ENCODE measurements at regions not wholly inside any gene's neighbourhood (a gene's known extent, or its start where the extent isn't known, plus 50 kb on each side); places are given as distances from the start of the nearest gene placed in this dataset.

GRCh38 chr3:30344288-30344687, 262.1 kb upstream of the TGFBR2 start:
- H3K27ac ChIP-seq: no peak overlapping the region
- no peaks in the 10 kb centered on the region for H3K9me3 Mint-ChIP-seq
- no peak overlapping the region for H3K4me3 Mint-ChIP-seq
- H4K20me1 ChIP-seq (ENCODE audit: low read depth): no peaks in the 10 kb centered on the region
- no peaks in the 10 kb centered on the region for H3K9me3 ChIP-seq (ENCODE audit: low read depth)
- no peak overlapping the region for H3K4me3 ChIP-seq
- no peaks in the 10 kb centered on the region for H3K79me2 ChIP-seq (ENCODE audit: low read depth)
- peaks cover 5% of the 10 kb centered on the region for H3K4me1 Mint-ChIP-seq
- no peak for DNase-seq (ENCODE audit: low spot score)
- H2AFZ ChIP-seq (replicated peaks): no peak overlapping the region
- no peaks in the 10 kb centered on the region for H3K36me3 Mint-ChIP-seq
- no peaks in the 10 kb centered on the region for H3F3A ChIP-seq (ENCODE audit: low read depth)
- H3K27me3 ChIP-seq: no peaks in the 10 kb centered on the region
- peaks cover 8% of the 10 kb centered on the region for H3K4me1 ChIP-seq
- H3K4me2 ChIP-seq: no peak overlapping the region
- TF ChIP-seq EZH2phosphoT487 (IDR thresholded peaks at IDR 0.05): no peak
- no peak for TF ChIP-seq EZH2 (IDR thresholded peaks at IDR 0.05)
- no peak for TF ChIP-seq CTCF (IDR thresholded peaks at IDR 0.05)
- no peak overlapping the region for H3K9ac ChIP-seq
- H3K27me3 Mint-ChIP-seq (ENCODE audit: insufficient read depth, low read depth): no peaks in the 10 kb centered on the region
- no peaks in the 10 kb centered on the region for H3K36me3 ChIP-seq
- H3K27ac Mint-ChIP-seq: no peak overlapping the region

- no peak for DNase-seq (ENCODE audit: low spot score)
- no peak overlapping the region for H3K27ac ChIP-seq
- no peak for TF ChIP-seq EZH2phosphoT487 (IDR thresholded peaks at IDR 0.05)
- TF ChIP-seq EZH2 (IDR thresholded peaks at IDR 0.05): no peak
- no peak for TF ChIP-seq CTCF (IDR thresholded peaks at IDR 0.05)
- no peaks in the 10 kb centered on the region for H3K27me3 Mint-ChIP-seq (ENCODE audit: insufficient read depth, low read depth)
- no peaks in the 10 kb centered on the region for H3K27me3 ChIP-seq
- H3K27ac Mint-ChIP-seq: no peak overlapping the region
- H2AFZ ChIP-seq (replicated peaks): no peak overlapping the region
- no peaks in the 10 kb centered on the region for H3K9me3 Mint-ChIP-seq
- H3K36me3 ChIP-seq: no peaks in the 10 kb centered on the region
- H3K9ac ChIP-seq: no peak overlapping the region
- no peaks in the 10 kb centered on the region for H3K36me3 Mint-ChIP-seq
- H4K20me1 ChIP-seq (ENCODE audit: low read depth): no peaks in the 10 kb centered on the region
- no peaks in the 10 kb centered on the region for H3K79me2 ChIP-seq (ENCODE audit: low read depth)
- H3K9me3 ChIP-seq (ENCODE audit: low read depth): no peaks in the 10 kb centered on the region
- H3F3A ChIP-seq (ENCODE audit: low read depth): no peaks in the 10 kb centered on the region
- no peak overlapping the region for H3K4me2 ChIP-seq
- H3K4me1 ChIP-seq: peaks cover 16% of the 10 kb centered on the region
- H3K4me1 Mint-ChIP-seq: peaks cover 7% of the 10 kb centered on the region
- H3K4me3 Mint-ChIP-seq: no peak overlapping the region
- no peak overlapping the region for H3K4me3 ChIP-seq
These were observed 259.5 kb upstream of the TGFBR2 start for GRCh38 chr3:30346933-30347320.

GRCh38 chr3:30347679-30348216, 258.7 kb upstream of the TGFBR2 start:
- no peak overlapping the region for H3K4me3 ChIP-seq
- H3K79me2 ChIP-seq (ENCODE audit: low read depth): no peaks in the 10 kb centered on the region
- H3K9ac ChIP-seq: no peak overlapping the region
- no peak for TF ChIP-seq EZH2 (IDR thresholded peaks at IDR 0.05)
- no peak for TF ChIP-seq EZH2phosphoT487 (IDR thresholded peaks at IDR 0.05)
- TF ChIP-seq CTCF (IDR thresholded peaks at IDR 0.05): no peak
- no peak overlapping the region for H3K4me3 Mint-ChIP-seq
- no peaks in the 10 kb centered on the region for H3K9me3 Mint-ChIP-seq
- no peaks in the 10 kb centered on the region for H3K27me3 Mint-ChIP-seq (ENCODE audit: insufficient read depth, low read depth)
- no peaks in the 10 kb centered on the region for H3K36me3 ChIP-seq
- H3K27ac Mint-ChIP-seq: no peak overlapping the region
- H3K27ac ChIP-seq: no peak overlapping the region
- H3K4me2 ChIP-seq: no peak overlapping the region
- H4K20me1 ChIP-seq (ENCODE audit: low read depth): no peaks in the 10 kb centered on the region
- no peak overlapping the region for H2AFZ ChIP-seq (replicated peaks)
- H3K4me1 ChIP-seq: peaks cover 16% of the 10 kb centered on the region
- H3K9me3 ChIP-seq (ENCODE audit: low read depth): no peaks in the 10 kb centered on the region
- H3K27me3 ChIP-seq: no peaks in the 10 kb centered on the region
- peaks cover 13% of the 10 kb centered on the region for H3K4me1 Mint-ChIP-seq
- no peaks in the 10 kb centered on the region for H3F3A ChIP-seq (ENCODE audit: low read depth)
- no peaks in the 10 kb centered on the region for H3K36me3 Mint-ChIP-seq
- no peak for DNase-seq (ENCODE audit: low spot score)

Data from neural progenitor cell (in vitro differentiated cells).